SH-SY5Y (cell line): ENCODE measurements at regions not wholly inside any gene's neighbourhood (a gene's known extent, or its start where the extent isn't known, plus 50 kb on each side); places are given as distances from the start of the nearest gene placed in this dataset.

Source experiments
- GATA2 ChIP-seq: IDR thresholded peaks from 2 replicates; pipeline ENCODE4 v1.6.1; 2011; ENCODE audit warnings: mild to moderate bottlenecking, low read depth, low read length
- GATA3 ChIP-seq: IDR thresholded peaks from 2 replicates; pipeline ENCODE4 v1.6.1; 2011; ENCODE audit warnings: low read depth, mild to moderate bottlenecking, low read length, moderate library complexity

- no peak for TF ChIP-seq GATA2
- no peak for TF ChIP-seq GATA3
Observed at GRCh38 chr7:133139350-133139749, 57.5 kb upstream of the CHCHD3 start.
